Neural cell (in vitro differentiated cells): ENCODE measurements at regions not wholly inside any gene's neighbourhood (a gene's known extent, or its start where the extent isn't known, plus 50 kb on each side); places are given as distances from the start of the nearest gene placed in this dataset.

Experiments used
- CTCF ChIP-seq: fragments of 450-650 bp; IDR thresholded peaks from 2 replicates; pipeline ENCODE4 v1.5.1; 2014; ENCODE audit warnings: antibody characterized with exemption, mild to moderate bottlenecking, moderate library complexity; ENCODE audit not compliant: poor library complexity, severe bottlenecking
- EP300 ChIP-seq: fragments of 450-650 bp; conservative IDR thresholded peaks from 2 replicates; pipeline ENCODE4 v1.6.1; 2014; ENCODE audit warnings: antibody characterized with exemption, mild to moderate bottlenecking, moderate library complexity; ENCODE audit not compliant: poor library complexity, severe bottlenecking
- EZH2 ChIP-seq: fragments of 200-600, 300-800 bp; shearing (Covaris generic), sonication (generic); IDR thresholded peaks from 2 replicates; pipeline ENCODE4 v1.6.1; 2014; ENCODE audit warnings: antibody characterized with exemption, low read length, borderline replicate concordance, mild to moderate bottlenecking; ENCODE audit not compliant: insufficient read depth, poor library complexity, severe bottlenecking
- MXI1 ChIP-seq: fragments of 450-650 bp; conservative IDR thresholded peaks from 2 replicates; pipeline ENCODE4 v1.6.1; 2014; ENCODE audit warnings: antibody characterized with exemption, mild to moderate bottlenecking; ENCODE audit not compliant: poor library complexity, severe bottlenecking
- POLR2AphosphoS5 ChIP-seq: IDR thresholded peaks from 2 replicates; pipeline ENCODE4 v1.6.1; 2012
- RAD21 ChIP-seq: fragments of 450-650 bp; conservative IDR thresholded peaks from 2 replicates; pipeline ENCODE4 v1.6.1; 2014; ENCODE audit warnings: antibody characterized with exemption, mild to moderate bottlenecking, moderate library complexity
- SMC3 ChIP-seq: fragments of 450-650 bp; conservative IDR thresholded peaks from 2 replicates; pipeline ENCODE4 v1.6.1; 2014; ENCODE audit warnings: antibody characterized with exemption, mild to moderate bottlenecking, moderate library complexity; ENCODE audit not compliant: poor library complexity
- TAF1 ChIP-seq: IDR thresholded peaks from 2 replicates; pipeline ENCODE4 v1.6.1; 2012; ENCODE audit warnings: low read depth
- TF ChIP-seq, protein P1 (sequence below): IDR thresholded peaks from 2 replicates; pipeline ENCODE4 v1.6.1; 2012; ENCODE audit warnings: borderline replicate concordance

- TF ChIP-seq EZH2 = no peak
- no peak for TF ChIP-seq CTCF
- TF ChIP-seq EP300 = no peak
- no peak for TF ChIP-seq POLR2AphosphoS5
- no peak for TF ChIP-seq MXI1
- TF ChIP-seq RAD21 = no peak
- TF ChIP-seq, protein P1, sequence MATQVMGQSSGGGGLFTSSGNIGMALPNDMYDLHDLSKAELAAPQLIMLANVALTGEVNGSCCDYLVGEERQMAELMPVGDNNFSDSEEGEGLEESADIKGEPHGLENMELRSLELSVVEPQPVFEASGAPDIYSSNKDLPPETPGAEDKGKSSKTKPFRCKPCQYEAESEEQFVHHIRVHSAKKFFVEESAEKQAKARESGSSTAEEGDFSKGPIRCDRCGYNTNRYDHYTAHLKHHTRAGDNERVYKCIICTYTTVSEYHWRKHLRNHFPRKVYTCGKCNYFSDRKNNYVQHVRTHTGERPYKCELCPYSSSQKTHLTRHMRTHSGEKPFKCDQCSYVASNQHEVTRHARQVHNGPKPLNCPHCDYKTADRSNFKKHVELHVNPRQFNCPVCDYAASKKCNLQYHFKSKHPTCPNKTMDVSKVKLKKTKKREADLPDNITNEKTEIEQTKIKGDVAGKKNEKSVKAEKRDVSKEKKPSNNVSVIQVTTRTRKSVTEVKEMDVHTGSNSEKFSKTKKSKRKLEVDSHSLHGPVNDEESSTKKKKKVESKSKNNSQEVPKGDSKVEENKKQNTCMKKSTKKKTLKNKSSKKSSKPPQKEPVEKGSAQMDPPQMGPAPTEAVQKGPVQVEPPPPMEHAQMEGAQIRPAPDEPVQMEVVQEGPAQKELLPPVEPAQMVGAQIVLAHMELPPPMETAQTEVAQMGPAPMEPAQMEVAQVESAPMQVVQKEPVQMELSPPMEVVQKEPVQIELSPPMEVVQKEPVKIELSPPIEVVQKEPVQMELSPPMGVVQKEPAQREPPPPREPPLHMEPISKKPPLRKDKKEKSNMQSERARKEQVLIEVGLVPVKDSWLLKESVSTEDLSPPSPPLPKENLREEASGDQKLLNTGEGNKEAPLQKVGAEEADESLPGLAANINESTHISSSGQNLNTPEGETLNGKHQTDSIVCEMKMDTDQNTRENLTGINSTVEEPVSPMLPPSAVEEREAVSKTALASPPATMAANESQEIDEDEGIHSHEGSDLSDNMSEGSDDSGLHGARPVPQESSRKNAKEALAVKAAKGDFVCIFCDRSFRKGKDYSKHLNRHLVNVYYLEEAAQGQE = no peak
- no peak for TF ChIP-seq TAF1
- no peak for TF ChIP-seq SMC3
These were observed 277.8 kb upstream of the VLDLR start for GRCh38 chr9:2343756-2344155.
